Endodermal cell (in vitro differentiated cells): ENCODE measurements at regions not wholly inside any gene's neighbourhood (a gene's known extent, or its start where the extent isn't known, plus 50 kb on each side); places are given as distances from the start of the nearest gene placed in this dataset.

Source experiments
- DNase-seq: peaks from one replicate; pipeline ENCODE4 v3.0.0-alpha.2; 2017
- H3K27ac ChIP-seq: 2 replicates; pipeline ENCODE4 v1.5.1; 2013; ENCODE audit warnings: mild to moderate bottlenecking, low read depth, low read length, moderate library complexity
- H3K27me3 ChIP-seq: 2 replicates; pipeline ENCODE4 v1.6.1; 2013; ENCODE audit warnings: mild to moderate bottlenecking, low read length, moderate library complexity; ENCODE audit not compliant: insufficient read depth, control insufficient read depth, poor library complexity, severe bottlenecking
- H3K36me3 ChIP-seq: 2 replicates; pipeline ENCODE4 v1.7.0; 2013; ENCODE audit warnings: mild to moderate bottlenecking, low read length, moderate library complexity; ENCODE audit not compliant: control insufficient read depth, insufficient read depth
- H3K4me1 ChIP-seq: one replicate; pipeline ENCODE4 v1.7.0; 2013; ENCODE audit warnings: low read length; ENCODE audit not compliant: control insufficient read depth, insufficient read depth
- H3K4me3 ChIP-seq: 2 replicates; pipeline ENCODE4 v1.5.1; 2013; ENCODE audit warnings: mild to moderate bottlenecking, low read length, moderate library complexity
- H3K9ac ChIP-seq: 2 replicates; pipeline ENCODE4 v1.6.1; 2013; ENCODE audit warnings: mild to moderate bottlenecking, low read length, moderate library complexity; ENCODE audit not compliant: poor library complexity, severe bottlenecking; ENCODE audit errors: extremely low read depth
- H3K9me3 ChIP-seq: 2 replicates; pipeline ENCODE4 v1.6.1; 2013; ENCODE audit warnings: mild to moderate bottlenecking, low read length, moderate library complexity; ENCODE audit not compliant: control insufficient read depth
- H3K27ac Mint-ChIP-seq: 2 replicates; pipeline ENCODE4 v1.8.0; 2020; ENCODE audit warnings: mixed read lengths
- H3K27me3 Mint-ChIP-seq: 2 replicates; pipeline ENCODE4 v1.8.0; 2021; ENCODE audit warnings: mild to moderate bottlenecking, mixed read lengths; ENCODE audit not compliant: insufficient read depth
- H3K36me3 Mint-ChIP-seq: 2 replicates; pipeline ENCODE4 v1.8.0; 2020; ENCODE audit warnings: low read depth, mixed read lengths
- H3K4me1 Mint-ChIP-seq: 2 replicates; pipeline ENCODE4 v1.8.0; 2020; ENCODE audit warnings: mixed read lengths
- H3K4me3 Mint-ChIP-seq: 2 replicates; pipeline ENCODE4 v1.8.0; 2020; ENCODE audit warnings: mild to moderate bottlenecking, moderate library complexity, mixed read lengths
- H3K9me3 Mint-ChIP-seq: 2 replicates; pipeline ENCODE4 v1.8.0; 2020; ENCODE audit warnings: mild to moderate bottlenecking, mixed read lengths
- WGBS, 2 experiments: methylation state at CpG; one replicate each; pipeline versions ENCODE4 v1.1.5 to v1.1.7; 2013; ENCODE audit warnings: missing lambda C conversion rate in 2 of 2, mixed read lengths in 1 of 2; ENCODE audit not compliant: insufficient coverage in 1 of 2, insufficient read length in 1 of 2; 5-methylcytosine and 5-hydroxymethylcytosine counted together
- TF ChIP-seq, protein P1 (sequence below): fragments of 200-600 bp; sonication (generic); conservative IDR thresholded peaks from 2 replicates; pipeline ENCODE4 v1.5.0; 2021; ENCODE audit warnings: antibody characterized with exemption, mild to moderate bottlenecking

DNA sequence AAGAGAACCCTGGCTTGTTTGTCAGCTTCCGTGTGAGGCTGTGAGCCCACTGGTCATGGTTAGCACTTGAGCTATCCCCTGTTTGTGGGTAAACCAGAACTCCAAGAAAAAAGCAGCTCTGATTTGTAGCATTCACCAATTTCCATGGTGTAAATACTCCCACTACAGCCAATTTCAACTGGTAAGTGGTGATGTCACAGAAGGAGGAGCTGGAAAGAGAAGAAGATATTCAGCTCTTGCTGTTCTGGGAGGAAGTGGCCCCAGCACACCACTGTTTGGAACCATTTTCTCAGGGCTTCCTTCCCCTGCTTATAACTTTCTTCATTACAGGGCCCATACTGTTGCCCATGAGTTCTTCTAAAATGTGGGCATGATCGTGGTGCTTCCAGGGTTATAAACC lies 500.1 kb upstream of the ZMIZ1 start:
- peaks cover 10% of the 10 kb centered on the region for H3K4me1 ChIP-seq
- H3K27me3 Mint-ChIP-seq: peaks cover 3% of the 10 kb centered on the region
- H3K4me1 Mint-ChIP-seq: peaks cover 21% of the 10 kb centered on the region
- H3K27ac Mint-ChIP-seq: no peak overlapping the region
- H3K27me3 ChIP-seq: no peaks in the 10 kb centered on the region
- H3K36me3 ChIP-seq: no peaks in the 10 kb centered on the region
- H3K4me3 ChIP-seq: no peak overlapping the region
- no peaks in the 10 kb centered on the region for H3K9me3 Mint-ChIP-seq
- 78 to 94% methylated on average over 2 of the region's 2 CpGs for WGBS, 2 experiments
- no peak overlapping the region for H3K9ac ChIP-seq
- no peak overlapping the region for H3K4me3 Mint-ChIP-seq
- no peak overlapping the region for H3K27ac ChIP-seq
- H3K36me3 Mint-ChIP-seq: no peaks in the 10 kb centered on the region
- DNase-seq: no peak
- TF ChIP-seq, protein P1, sequence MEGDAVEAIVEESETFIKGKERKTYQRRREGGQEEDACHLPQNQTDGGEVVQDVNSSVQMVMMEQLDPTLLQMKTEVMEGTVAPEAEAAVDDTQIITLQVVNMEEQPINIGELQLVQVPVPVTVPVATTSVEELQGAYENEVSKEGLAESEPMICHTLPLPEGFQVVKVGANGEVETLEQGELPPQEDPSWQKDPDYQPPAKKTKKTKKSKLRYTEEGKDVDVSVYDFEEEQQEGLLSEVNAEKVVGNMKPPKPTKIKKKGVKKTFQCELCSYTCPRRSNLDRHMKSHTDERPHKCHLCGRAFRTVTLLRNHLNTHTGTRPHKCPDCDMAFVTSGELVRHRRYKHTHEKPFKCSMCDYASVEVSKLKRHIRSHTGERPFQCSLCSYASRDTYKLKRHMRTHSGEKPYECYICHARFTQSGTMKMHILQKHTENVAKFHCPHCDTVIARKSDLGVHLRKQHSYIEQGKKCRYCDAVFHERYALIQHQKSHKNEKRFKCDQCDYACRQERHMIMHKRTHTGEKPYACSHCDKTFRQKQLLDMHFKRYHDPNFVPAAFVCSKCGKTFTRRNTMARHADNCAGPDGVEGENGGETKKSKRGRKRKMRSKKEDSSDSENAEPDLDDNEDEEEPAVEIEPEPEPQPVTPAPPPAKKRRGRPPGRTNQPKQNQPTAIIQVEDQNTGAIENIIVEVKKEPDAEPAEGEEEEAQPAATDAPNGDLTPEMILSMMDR: no peak
- H3K9me3 ChIP-seq: no peaks in the 10 kb centered on the region

DNA sequence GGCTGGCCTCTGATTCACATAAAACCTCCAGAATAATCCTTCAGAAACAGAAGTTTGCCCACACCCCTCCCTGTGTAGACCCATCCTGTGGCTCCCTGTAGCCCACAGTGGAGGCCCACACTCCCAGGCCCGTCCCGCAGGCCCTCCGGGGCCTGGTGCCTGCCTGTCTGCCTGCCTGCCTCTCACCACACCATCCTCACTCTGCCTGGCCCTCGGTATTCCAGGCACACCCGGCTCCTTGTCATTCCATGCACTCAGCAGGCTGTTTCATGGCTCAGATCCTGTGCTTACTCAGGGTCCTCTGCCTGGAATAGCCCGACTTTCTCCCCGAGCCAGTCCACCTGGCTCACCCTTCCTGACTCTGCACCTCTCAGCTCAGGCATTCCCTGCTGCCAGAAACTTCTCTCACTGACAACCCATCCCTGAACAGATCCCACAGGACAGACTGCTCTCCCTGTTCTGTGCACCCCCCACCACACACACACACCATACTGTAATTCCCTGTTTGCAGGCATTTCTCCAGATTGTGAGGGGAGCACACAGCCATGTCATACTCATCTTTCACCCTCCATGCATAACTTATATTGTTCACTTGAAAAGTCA lies 498.0 kb upstream of the ZMIZ1 start:
- TF ChIP-seq, protein P1: no peak
- Histone ChIP-seq H3K27ac (no peak overlapping the region), H3K4me3 (no peak overlapping the region), H3K9me3 (no peaks in the 10 kb centered on the region), H3K27me3 (no peaks in the 10 kb centered on the region), H3K36me3 (no peaks in the 10 kb centered on the region), H3K4me1 (peaks cover 10% of the 10 kb centered on the region), H3K9ac (no peak overlapping the region)
- H3K4me1 Mint-ChIP-seq: peaks cover 21% of the 10 kb centered on the region
- no peaks in the 10 kb centered on the region for H3K36me3 Mint-ChIP-seq
- no peaks in the 10 kb centered on the region for H3K27me3 Mint-ChIP-seq
- DNase-seq: no peak
- no peak overlapping the region for H3K4me3 Mint-ChIP-seq
- WGBS, 2 experiments: 79 to 87% methylated on average over 4 to 7 of the region's 7 CpGs
- H3K27ac Mint-ChIP-seq: no peak overlapping the region
- no peaks in the 10 kb centered on the region for H3K9me3 Mint-ChIP-seq

DNA sequence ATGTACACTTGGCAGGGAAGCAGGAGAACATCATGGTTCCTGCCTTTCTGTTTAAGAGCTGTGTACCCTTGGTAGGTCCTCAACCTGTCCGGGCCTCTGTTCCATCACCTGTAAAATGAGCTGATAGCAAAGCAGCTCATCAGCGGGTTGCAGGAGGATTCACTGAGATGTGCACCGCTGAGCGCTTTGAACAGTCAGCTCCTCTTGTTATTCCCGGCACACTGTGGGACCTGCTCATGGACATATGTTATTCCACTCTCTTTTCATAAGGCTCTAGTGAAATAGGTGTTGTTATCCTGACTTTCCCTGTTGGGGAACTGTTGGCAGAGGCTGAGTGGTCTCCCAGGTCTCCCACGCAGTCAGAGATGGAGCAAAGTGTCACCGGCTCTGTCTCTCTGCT lies 497.5 kb upstream of the ZMIZ1 start:
- Mint-ChIP-seq H3K27ac (no peak overlapping the region), H3K36me3 (no peaks in the 10 kb centered on the region), H3K27me3 (no peaks in the 10 kb centered on the region), H3K9me3 (no peaks in the 10 kb centered on the region), H3K4me1 (peaks cover 21% of the 10 kb centered on the region), H3K4me3 (no peak overlapping the region)
- Histone ChIP-seq H3K9me3 (no peaks in the 10 kb centered on the region), H3K9ac (no peak overlapping the region), H3K27me3 (no peaks in the 10 kb centered on the region), H3K4me3 (no peak overlapping the region), H3K27ac (no peak overlapping the region), H3K36me3 (no peaks in the 10 kb centered on the region), H3K4me1 (peaks cover 10% of the 10 kb centered on the region)
- DNase-seq: no peak
- TF ChIP-seq, protein P1: no peak
- WGBS, 2 experiments: 91 to 94% methylated on average over 7 of the region's 7 CpGs
